ENCODE measurements at regions not wholly inside any gene's neighbourhood (a gene's known extent, or its start where the extent isn't known, plus 50 kb on each side); places are given as distances from the start of the nearest gene placed in this dataset.

GRCh38 chr17:73962308-73962707 is 241.2 kb upstream of the RPL38 start:
- DNase-seq: no peak

- DNase-seq: no peak
Observed at GRCh38 chr17:73968680-73969079, 234.8 kb upstream of the RPL38 start.

- peak; percentile 64 for DNase-seq
Observed at GRCh38 chr17:73969956-73970355, 233.5 kb upstream of the RPL38 start.

GRCh38 chr17:73971127-73971526 is 232.4 kb upstream of the RPL38 start:
- no peak for DNase-seq

- DNase-seq: no peak
Observed at GRCh38 chr17:73972056-73972455, 231.4 kb upstream of the RPL38 start.

GRCh38 chr17:73972901-73973300 is 230.6 kb upstream of the RPL38 start:
- DNase-seq: no peak

DNA sequence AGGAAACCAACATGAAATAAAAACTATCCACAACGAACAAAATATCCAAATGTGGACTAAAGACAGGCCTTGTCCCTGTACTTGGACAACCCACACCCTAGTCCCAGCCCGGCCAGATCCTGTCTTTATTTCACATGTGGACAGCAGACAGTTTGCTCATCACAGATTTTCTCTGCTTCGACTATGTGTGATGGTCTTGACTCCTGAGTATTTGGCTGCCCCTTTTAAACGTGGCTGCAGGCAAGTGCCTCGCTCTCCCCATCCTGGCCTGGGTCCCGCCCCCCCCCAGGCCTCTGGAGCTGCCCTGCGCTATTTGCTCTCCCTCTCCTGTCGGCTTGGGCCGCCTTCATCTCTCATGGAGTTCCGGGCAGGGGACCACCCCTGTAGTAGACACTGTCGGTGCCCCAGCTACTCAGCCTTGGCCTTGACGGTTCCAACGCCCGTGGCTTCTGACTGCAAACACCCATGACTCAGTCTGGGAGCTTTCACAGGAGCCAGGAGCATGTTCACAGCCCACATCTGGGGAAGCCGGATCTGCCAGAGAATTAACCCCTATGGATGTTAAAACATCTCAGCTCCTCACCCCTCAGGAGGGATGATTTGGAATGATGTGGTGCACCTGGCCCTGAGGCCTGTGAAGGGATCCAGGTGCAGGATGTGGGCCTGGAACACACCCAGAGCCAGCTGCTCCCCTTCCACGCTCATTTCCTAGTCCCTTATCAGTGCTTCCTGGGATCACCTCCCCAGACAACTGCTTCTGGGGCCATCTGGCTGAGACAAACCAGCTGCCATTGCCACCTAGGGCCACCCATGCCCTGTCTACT is 229.7 kb upstream of the RPL38 start:
- no peak for DNase-seq

GRCh38 chr17:73974536-73974935 is 228.9 kb upstream of the RPL38 start:
- DNase-seq: no peak

- DNase-seq: no peak
Observed at GRCh38 chr17:73976147-73976546, 227.3 kb upstream of the RPL38 start.

DNA sequence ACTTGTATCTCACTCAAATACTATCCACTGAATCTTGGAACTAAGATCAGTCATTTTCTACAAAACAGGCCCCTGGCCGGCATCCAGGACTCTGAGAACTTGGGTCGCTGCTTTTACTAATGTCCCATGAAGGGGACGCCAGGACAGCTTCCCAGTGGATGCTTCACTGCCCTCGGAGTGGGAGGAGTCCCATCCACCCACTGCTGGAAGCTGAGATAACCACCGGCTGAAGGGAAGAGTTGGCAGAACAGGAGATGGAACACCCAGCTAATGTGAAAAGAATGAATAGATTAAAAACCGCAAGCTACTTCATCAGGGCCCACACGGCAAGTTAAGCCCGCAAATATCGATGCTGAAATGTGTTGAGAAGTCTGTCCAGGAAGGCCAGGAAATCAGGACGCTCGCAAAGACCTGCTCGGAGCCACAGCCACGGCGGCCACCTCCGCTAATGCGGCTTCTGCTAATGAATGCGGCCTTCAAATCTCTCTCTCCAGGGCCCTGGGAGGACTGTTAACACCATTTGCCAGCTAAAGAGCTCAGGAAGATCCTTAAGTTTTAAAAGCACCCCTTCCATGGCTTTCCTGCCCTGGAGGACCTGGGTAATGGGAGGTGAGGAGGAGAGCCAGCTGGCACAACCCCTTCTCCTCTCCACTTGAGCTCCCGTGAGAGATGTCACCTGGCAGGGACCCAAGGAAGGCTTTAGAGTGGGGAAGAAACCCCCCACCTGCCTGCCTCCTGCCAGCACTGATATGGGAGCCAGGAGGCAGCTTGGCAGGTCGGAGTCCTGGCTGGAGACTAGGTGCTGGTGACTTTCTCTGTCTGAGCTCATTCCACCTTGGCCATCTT is 226.6 kb upstream of the RPL38 start:
- DNase-seq: no peak

DNA sequence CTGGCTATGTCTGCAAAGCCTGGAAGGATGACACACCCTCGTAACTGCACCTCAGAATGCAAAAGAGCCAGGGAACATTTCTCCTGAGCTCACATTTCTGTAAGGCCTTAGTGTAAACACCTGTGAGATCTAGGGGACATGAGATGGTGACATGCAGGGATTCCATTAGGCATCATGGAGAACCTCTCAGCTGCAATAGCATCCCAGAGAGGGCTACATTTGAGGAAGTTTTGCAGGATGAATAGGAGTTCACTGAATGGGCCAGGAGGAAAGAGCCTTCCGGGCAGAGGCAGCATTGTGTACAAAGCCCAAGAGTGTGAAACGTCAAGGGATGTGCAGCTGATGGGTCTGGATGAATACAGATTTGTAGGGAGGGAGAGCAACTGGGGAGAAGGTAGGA is 223.0 kb upstream of the RPL38 start:
- DNase-seq: no peak

- no peak for DNase-seq
Observed at GRCh38 chr17:73982871-73983270, 220.6 kb upstream of the RPL38 start.

GRCh38 chr17:73983621-73984400 is 219.7 kb upstream of the RPL38 start:
- DNase-seq: no peak

- no peak for DNase-seq
Observed at GRCh38 chr17:73984941-73985340, 218.5 kb upstream of the RPL38 start.

DNA sequence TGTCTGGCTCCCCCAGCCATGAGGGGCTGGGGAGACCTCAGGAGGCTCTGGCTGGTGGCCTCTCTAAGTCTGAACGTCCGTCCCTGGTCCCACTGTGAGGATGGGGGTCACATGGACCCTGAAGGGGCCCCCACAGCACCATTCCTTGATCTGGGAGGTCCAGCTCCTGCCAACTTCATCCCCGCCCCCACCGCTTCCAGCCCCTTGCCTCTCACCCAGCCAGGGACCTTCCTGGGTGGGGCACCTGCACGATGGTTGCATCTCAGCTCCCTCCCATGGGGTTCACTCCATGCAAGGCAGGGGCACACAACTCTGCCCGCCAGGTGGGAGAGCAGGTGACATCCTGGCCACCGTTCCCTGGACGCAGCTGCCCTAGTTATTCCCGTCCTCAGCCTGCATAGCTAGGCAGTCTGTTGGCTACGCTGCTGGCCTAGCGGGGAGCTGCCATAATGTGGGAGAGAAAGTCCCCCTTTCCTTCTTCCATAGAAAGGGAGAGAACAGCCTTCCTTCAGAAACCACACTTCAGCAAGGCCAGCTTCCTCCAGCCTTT is 217.9 kb upstream of the RPL38 start:
- no peak for DNase-seq

- DNase-seq: no peak
Observed at GRCh38 chr17:73986641-73987177, 216.8 kb upstream of the RPL38 start.

DNA sequence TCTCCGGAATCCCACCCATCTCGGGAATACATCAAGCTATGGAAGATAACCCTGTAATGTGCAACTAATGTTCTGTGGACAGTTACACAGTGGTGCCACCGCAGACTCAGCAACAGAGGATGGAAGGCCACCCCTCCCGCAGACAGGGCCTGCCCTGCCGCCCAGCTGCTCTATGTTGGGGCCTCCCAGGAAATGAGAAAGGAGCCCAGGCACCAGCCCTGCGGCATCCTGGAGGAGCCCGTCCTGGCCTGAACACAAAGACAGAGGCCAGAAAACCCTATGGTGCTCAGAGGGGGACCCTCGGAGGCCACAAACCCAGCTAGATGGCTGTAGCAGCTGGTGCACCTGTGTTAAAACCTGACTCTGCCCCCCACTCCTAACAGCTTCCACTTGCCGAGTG is 216.1 kb upstream of the RPL38 start:
- no peak for DNase-seq

DNA sequence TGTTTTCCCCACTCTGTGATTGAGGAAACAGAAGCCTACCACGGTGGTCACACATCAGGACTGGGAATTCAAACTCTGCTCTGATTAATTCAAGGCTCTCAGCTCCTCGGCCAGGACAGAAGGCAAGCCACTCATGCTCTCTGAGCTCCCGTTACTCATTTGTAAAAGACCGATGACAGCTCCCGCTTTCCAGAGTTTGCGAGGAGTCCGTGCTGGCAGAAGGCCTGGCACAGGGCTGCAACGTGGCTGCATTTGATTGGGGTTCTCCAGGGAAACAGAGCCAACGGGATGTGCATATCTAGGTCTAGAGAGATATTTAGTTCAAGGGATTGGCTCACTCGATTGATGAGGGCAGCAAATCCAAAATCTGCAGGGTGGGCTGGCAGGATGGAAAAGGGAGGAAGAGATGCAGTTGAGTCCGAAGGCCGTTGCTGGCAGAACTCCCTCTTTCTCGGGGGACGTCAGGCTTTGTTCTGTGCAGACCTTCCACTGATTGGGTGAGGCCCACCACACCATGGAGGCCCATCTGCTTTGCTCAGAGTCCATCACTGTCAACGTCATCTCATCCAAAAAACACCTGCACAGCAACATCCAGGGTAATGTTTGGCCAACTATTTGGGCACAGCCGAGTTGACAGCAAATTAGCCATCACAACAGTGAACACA is 215.5 kb upstream of the RPL38 start:
- DNase-seq: no peak

- DNase-seq: no peak
Observed at GRCh38 chr17:73989671-73990070, 213.8 kb upstream of the RPL38 start.

GRCh38 chr17:73990290-73990689 is 213.2 kb upstream of the RPL38 start:
- DNase-seq: no peak

- no peak for DNase-seq
Observed at GRCh38 chr17:73991260-73991659, 212.2 kb upstream of the RPL38 start.

DNA sequence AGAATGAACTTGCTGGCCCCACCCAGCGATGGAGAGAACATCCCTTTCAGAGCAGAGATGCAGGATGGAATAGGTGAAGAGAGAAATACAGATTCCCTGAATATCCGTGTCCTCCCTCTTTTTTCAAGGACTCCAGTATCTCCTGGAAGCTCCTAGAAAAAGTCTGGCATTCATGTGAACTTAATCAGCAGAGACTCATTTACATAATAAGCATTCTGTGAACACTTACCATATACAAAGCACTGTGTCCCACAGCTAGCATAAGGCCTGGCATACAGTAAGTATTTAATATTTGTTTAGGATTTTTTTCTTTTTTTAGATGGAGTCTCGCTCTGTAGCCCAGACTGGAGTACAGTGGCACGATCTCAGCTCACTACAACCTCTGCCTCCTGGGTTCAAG is 208.5 kb upstream of the RPL38 start:
- no peak for DNase-seq
